ENCODE measurements at regions not wholly inside any gene's neighbourhood (a gene's known extent, or its start where the extent isn't known, plus 50 kb on each side); places are given as distances from the start of the nearest gene placed in this dataset.

- TF ChIP-seq, protein P1, sequence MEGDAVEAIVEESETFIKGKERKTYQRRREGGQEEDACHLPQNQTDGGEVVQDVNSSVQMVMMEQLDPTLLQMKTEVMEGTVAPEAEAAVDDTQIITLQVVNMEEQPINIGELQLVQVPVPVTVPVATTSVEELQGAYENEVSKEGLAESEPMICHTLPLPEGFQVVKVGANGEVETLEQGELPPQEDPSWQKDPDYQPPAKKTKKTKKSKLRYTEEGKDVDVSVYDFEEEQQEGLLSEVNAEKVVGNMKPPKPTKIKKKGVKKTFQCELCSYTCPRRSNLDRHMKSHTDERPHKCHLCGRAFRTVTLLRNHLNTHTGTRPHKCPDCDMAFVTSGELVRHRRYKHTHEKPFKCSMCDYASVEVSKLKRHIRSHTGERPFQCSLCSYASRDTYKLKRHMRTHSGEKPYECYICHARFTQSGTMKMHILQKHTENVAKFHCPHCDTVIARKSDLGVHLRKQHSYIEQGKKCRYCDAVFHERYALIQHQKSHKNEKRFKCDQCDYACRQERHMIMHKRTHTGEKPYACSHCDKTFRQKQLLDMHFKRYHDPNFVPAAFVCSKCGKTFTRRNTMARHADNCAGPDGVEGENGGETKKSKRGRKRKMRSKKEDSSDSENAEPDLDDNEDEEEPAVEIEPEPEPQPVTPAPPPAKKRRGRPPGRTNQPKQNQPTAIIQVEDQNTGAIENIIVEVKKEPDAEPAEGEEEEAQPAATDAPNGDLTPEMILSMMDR (IDR thresholded peaks at IDR 0.05) = no peak
- TF ChIP-seq POLR2A (IDR thresholded peaks at IDR 0.05) = no peak
- TF ChIP-seq EP300 (IDR thresholded peaks at IDR 0.05) = no peak
Observed at GRCh38 chr7:27453702-27454405, 208.8 kb downstream of the HIBADH start.
